ENCODE measurements at regions not wholly inside any gene's neighbourhood (a gene's known extent, or its start where the extent isn't known, plus 50 kb on each side); places are given as distances from the start of the nearest gene placed in this dataset.

GRCh38 chr6:78132671-78133410, 480.0 kb downstream of the MEI4 start:
- TF ChIP-seq CTCF (IDR thresholded peaks at IDR 0.05), result no peak
- no peak for TF ChIP-seq POLR2A (IDR thresholded peaks at IDR 0.05)
